ENCODE measurements at regions not wholly inside any gene's neighbourhood (a gene's known extent, or its start where the extent isn't known, plus 50 kb on each side); places are given as distances from the start of the nearest gene placed in this dataset.
"Not testable (repeated sequence)": the region's sequence is repeated elsewhere in the genome, so short reads cannot be mapped to it uniquely, and the experiment has no call there.

DNA sequence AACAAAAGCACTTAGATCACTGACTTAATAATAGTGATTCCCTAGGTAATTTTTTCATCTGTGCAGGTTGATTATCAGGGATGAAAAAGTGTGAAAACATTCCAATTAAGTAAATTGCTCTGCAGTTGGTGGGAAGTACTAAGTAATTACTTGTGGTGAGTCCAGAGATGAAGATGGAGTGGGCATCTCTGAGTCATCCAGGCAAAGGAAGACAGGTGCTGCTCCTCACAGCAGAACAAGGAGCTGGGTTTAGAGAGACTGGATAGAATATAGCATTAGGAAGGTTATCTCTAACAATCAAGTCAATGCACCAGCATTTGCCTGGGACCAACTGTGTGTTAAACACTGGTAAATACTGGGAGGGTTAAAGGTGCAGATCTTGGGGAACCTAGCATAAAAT lies 174.0 kb upstream of the SPATA31A3 start:
- TF ChIP-seq, protein P1, sequence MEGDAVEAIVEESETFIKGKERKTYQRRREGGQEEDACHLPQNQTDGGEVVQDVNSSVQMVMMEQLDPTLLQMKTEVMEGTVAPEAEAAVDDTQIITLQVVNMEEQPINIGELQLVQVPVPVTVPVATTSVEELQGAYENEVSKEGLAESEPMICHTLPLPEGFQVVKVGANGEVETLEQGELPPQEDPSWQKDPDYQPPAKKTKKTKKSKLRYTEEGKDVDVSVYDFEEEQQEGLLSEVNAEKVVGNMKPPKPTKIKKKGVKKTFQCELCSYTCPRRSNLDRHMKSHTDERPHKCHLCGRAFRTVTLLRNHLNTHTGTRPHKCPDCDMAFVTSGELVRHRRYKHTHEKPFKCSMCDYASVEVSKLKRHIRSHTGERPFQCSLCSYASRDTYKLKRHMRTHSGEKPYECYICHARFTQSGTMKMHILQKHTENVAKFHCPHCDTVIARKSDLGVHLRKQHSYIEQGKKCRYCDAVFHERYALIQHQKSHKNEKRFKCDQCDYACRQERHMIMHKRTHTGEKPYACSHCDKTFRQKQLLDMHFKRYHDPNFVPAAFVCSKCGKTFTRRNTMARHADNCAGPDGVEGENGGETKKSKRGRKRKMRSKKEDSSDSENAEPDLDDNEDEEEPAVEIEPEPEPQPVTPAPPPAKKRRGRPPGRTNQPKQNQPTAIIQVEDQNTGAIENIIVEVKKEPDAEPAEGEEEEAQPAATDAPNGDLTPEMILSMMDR (IDR thresholded peaks at IDR 0.05): not testable (repeated sequence)
- TF ChIP-seq POLR2A (IDR thresholded peaks at IDR 0.05): not testable (repeated sequence)
